ENCODE measurements at regions not wholly inside any gene's neighbourhood (a gene's known extent, or its start where the extent isn't known, plus 50 kb on each side); places are given as distances from the start of the nearest gene placed in this dataset.

DNA sequence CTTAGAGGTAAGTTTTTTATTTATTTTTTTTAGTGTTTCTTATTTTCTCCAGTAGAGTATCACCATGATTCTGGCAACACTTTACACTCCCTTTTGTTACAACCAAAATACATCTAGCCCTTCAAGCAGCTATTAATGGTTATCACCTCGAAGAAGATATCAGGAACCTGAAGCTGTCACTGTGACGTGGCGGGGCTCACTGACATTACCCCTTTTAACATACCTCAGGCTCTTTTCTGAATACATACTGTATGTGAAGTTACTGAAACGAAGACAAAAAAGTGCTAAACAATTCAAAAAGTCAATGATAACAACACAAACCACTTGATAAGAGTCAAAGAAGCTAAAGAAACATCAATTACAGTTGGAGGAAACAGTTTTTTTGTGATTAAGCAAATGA is 1218.7 kb downstream of the EFNB2 start:
- Histone ChIP-seq H3K56ac (replicated peaks; ENCODE audit: insufficient read length, low read depth, low read length) (no peak overlapping the region), H3K18ac (ENCODE audit: extremely low read depth, low read length) (no peak overlapping the region), H3K36me3 (ENCODE audit: control insufficient read depth in 2 of 4, insufficient read depth in 4 of 4, low read length in 3 of 4) (no peaks in the 10 kb centered on the region), H3K4me1 (replicated peaks in 1 of 4; ENCODE audit: control insufficient read depth in 3 of 4, insufficient read depth in 4 of 4, low read length in 3 of 4) (no peaks in the 10 kb centered on the region), H3K79me1 (ENCODE audit: low read depth, low read length) (no peaks in the 10 kb centered on the region), H2BK5ac (ENCODE audit: low read depth, low read length) (no peak overlapping the region), H3K14ac (ENCODE audit: insufficient read length) (no peak overlapping the region), H3K27me3 (replicated peaks in 1 of 4; ENCODE audit: control insufficient read depth in 3 of 4, extremely low read depth in 1 of 4, insufficient read depth in 3 of 4, low read length in 3 of 4) (no peaks in the 10 kb centered on the region), H3K4me3 (ENCODE audit: extremely low read depth in 1 of 4, insufficient read depth in 2 of 4, low read depth in 3 of 4, low read length in 4 of 4) (no peak overlapping the region), H3K9ac (replicated peaks in 1 of 4; ENCODE audit: extremely low read depth in 1 of 4, low read depth in 3 of 4, low read length in 3 of 4) (no peak overlapping the region), H2BK20ac (ENCODE audit: low read length) (no peak overlapping the region), H4K20me1 (replicated peaks in 1 of 2; ENCODE audit: control insufficient read depth in 1 of 2, insufficient read depth in 2 of 2, low read length in 2 of 2) (no peaks in the 10 kb centered on the region), H2AK5ac (ENCODE audit: low read depth, low read length) (no peak overlapping the region), H2BK15ac (ENCODE audit: low read length) (no peak overlapping the region), H3K27ac (ENCODE audit: low read depth, low read length) (no peak overlapping the region), H4K8ac (ENCODE audit: extremely low read depth, insufficient read depth, low read length) (no peak overlapping the region), H3K4me2 (ENCODE audit: insufficient read depth in 1 of 2, low read depth in 2 of 2, low read length in 2 of 2) (no peak overlapping the region), H2AFZ (ENCODE audit: low read length) (no peak overlapping the region), H4K5ac (ENCODE audit: insufficient read length, low read depth, low read length) (no peak overlapping the region), H3K23ac (ENCODE audit: insufficient read length) (no peak overlapping the region), H3K79me2 (ENCODE audit: control insufficient read depth in 1 of 2, insufficient read depth in 2 of 2, low read length in 2 of 2) (no peaks in the 10 kb centered on the region), H2BK12ac (ENCODE audit: low read depth, low read length) (no peak overlapping the region), H3K4ac (replicated peaks; ENCODE audit: insufficient read length, low read depth, low read length) (no peak overlapping the region), H4K91ac (replicated peaks; ENCODE audit: insufficient read length, low read length) (no peak overlapping the region), H3K9me3 (ENCODE audit: insufficient read depth in 2 of 2, low read depth in 1 of 2, low read length in 1 of 2) (no peaks in the 10 kb centered on the region), H2BK120ac (replicated peaks; ENCODE audit: low read depth, low read length) (no peak overlapping the region), H3K23me2 (ENCODE audit: low read depth, low read length) (no peaks in the 10 kb centered on the region)
- CTCF ChIA-PET (ENCODE audit: partially characterized antibody): interaction anchor here (0.6 to 1.0 kb wide), 2 partner anchors 9 to 90 kb away, joined by 3 read pairs; no protein-coding TSS in a partner anchor
- POLR2A ChIA-PET (ENCODE audit: partially characterized antibody): no interaction called here
- TF ChIP-seq, protein P1, sequence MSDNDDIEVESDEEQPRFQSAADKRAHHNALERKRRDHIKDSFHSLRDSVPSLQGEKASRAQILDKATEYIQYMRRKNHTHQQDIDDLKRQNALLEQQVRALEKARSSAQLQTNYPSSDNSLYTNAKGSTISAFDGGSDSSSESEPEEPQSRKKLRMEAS (IDR thresholded peaks at IDR 0.05): no peak
- no peak for TF ChIP-seq CEBPB (IDR thresholded peaks at IDR 0.05; ENCODE audit: low read depth, low read length)
- DNase-seq (ENCODE audit: low read depth in 1 of 2, low spot score in 2 of 2) (no peak), FAIRE-seq (no peak)
- 91% methylated on average over 4 of the region's 4 CpGs; no CpG with 5 or more reads in 1 of the 2 experiments for WGBS, 2 experiments (ENCODE audit: extremely low coverage in 1 of 2, insufficient coverage in 1 of 2, insufficient read length in 1 of 2, insufficient replicate concordance in 2 of 2, low coverage in 1 of 2, low lambda C conversion rate in 2 of 2, missing lambda C conversion rate in 1 of 2)
